NCI-H524 (cell line): ENCODE measurements at regions not wholly inside any gene's neighbourhood (a gene's known extent, or its start where the extent isn't known, plus 50 kb on each side); places are given as distances from the start of the nearest gene placed in this dataset.
"Not testable (repeated sequence)": the region's sequence is repeated elsewhere in the genome, so short reads cannot be mapped to it uniquely, and the experiment has no call there.

Experiments used
- DNase-seq, 2 experiments: peaks; one replicate each; lab custom pipeline; 2025; lab: John Stamatoyannopoulos, UW

DNA sequence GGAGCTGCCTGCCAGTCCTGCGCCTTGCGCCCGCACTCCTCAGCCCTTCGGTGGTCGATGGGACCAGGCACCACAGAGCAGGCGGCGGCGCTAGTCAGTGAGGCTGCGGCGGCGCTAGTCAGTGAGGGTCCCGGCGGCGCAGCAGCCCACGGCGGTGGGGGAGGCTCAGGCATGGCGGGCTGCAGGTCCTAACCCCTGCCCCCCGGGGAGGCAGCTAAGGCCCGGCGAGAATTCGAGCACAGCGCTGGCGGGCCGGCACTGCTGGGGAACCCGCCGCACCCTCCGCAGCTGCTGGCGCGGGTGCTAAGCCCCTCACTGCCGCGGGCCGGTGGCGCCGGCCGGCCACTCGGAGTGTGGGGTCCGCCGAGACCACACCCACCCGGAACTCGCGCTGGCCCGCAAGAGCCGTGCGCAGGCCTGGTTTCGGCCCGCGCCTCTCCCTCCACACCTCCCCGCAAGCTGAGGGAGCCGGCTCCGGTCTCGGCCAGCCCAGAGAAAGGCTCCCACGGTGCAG lies 867.4 kb downstream of the DSC3 start:
- no peak for DNase-seq

DNA sequence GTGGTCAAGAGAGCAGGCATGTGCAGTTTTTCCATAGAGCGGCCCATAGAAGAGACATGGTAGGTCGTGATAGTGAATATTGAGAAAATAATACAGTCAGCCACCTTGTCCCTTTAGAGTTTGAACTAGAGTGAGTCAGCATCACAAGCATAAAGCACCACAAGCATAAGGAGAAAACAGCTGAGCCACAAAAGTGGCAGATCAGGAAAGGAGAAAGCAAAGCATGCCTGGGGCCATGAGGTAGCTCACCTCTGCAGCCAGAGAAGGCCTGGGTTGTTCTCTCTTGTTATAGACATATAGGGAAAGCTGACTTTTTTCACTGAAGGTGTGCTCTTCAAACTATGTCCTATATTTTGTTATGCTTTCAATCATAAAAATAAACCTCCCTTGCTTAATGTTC lies 879.0 kb downstream of the DSC3 start:
- DNase-seq: no peak

DNA sequence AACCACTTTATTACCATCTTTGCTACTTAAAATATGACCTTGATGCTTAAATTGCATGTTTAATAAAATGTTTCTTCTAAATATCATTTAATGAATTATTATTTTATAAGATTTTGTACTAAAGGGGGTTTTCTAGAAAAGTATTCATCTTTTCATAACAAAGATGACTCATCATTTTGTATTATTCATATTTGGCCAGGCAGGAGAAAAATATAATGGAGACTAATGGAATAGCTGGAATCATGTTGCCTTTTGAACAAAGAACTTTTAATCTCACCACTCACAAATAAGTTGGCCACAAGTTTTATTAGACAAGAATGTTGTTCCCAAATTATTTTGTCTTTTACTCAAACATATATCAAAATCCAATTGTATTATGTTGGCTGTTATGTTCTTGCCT lies 882.4 kb downstream of the DSC3 start:
- DNase-seq: no peak

DNA sequence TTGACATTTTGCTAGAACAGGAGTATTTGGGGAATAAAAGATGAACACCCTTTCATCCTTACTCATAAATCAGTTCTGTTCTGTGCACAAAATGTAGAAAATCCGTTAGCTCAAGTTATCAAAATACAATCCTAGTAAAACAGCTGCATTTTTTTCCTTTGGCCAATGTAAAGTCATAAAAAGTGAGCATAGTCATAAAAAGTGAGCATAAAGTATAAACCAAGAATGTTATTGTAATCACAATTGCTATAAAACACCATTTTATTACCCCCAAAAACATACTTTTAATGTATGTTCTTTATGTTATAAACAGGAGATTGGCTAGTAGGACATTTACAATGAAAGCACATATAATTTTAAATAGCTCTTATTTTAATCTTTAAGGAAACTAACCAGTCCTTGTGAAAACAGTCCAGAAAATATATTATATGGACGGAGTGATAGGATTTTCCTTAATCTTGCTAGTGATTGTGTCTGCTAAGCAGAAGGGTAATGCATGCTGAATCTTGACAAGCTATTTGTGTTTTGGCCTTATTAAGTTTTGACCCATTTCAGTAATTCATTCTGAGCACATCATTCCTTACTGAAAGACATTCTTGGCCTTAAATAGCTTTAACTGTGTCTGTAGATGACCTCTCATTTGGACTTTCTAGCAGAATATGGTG lies 891.8 kb downstream of the DSC3 start:
- DNase-seq: no peak

DNA sequence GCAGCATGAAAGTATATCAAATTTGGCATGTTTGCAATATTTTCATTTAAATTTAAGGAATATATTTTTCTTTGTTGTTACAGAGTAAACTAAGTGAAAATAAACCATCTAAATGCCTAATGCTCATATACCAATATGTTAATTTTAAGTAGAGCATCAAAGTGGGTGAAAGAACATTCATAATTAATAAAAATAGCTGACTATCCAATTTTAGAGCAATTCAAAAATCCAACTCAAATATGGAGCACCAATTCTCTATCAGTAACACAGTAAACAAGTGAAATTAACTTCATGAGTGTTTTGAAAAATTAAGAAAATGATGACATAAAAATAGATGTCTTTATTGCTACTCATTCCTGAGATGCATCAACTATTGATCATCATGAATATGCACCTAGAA lies 893.0 kb downstream of the DSC3 start:
- no peak for DNase-seq

DNA sequence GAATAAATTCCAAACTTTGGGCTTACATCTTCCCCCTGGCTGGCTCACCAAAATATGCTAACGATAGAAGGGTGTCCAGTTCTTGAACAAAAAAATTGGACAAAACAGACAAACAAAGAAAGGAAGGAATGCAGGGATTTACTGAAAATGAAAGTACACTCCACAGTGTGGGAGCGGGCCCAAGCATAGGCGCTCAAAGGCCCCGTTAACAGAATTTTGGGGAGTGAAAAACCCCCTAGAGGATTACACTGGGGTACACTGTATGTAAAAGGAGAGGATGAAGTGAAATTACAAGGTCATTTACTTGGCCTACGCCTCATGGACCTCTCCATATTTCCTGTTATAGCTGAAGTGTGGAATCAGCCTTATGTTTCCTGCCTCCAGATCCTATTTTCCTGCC lies 899.7 kb downstream of the DSC3 start:
- DNase-seq: no peak

DNA sequence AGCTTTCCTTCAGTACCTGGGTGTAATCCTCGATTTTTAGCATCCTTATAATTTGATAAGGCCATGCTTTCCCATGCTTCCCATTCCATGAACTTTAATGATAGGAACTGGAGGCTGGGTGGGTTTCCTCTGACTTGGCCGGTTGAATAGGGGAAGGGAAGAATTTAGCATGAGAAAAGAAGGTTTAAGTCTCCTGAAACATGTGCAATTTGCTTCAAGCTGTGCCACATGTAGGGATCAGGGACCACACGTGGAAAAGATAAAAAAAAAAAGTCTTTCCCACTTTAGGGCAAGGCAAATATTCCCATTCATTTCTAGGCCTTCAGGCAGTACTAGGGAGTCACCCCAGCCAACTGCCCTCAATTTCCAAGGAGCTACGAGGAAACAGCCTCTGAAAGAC lies 900.3 kb downstream of the DSC3 start:
- DNase-seq: no peak

DNA sequence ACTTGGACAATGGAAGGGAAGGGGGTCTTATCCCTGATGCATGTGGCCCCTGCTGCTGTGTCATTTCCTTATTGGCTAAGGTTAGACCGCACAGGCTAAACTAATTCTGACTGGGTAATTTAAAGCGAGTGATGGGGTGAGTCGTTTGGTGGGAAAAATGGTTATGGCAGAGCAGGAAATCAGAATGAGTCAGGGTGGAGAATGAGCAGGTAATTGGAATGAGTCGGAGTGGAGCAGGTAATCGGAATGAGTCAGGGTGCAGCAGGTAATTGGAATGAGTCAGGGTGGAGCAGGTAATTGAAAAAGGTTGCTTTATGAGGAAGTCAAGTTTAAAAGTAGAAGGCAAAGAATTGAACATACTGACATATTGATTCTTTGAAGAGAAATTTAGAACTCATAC lies 901.0 kb downstream of the DSC3 start:
- DNase-seq: not testable (repeated sequence)

DNA sequence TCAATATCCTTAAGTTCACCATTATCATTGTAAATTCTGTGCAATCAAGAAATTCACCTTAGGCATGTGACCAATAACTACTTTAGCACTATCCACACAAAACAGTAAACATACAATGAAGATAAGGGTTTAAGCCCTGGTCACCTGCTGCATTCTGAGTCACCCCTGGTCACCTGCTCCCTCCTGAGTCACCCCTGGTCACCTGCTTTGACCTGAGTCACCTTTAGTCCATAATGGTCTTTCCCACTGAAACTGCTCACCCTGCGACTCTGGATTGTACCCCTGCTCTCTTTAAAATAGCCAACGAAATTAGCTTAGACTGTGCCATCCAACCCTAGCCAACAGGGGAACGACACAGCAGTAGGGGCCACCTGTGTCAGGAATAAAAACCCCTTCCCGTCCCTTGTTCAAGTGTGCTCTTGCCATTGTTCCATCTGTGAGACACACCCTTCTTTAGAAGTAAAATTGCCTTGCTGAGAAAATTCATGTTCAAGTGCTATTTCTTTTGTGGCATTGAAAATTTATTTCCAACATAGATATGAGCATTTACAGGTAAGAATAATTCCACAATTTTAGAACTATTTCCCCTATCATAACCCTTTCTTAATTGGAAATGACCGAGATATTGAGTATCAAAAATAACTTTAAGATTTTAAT lies 902.8 kb downstream of the DSC3 start:
- DNase-seq: no peak

DNA sequence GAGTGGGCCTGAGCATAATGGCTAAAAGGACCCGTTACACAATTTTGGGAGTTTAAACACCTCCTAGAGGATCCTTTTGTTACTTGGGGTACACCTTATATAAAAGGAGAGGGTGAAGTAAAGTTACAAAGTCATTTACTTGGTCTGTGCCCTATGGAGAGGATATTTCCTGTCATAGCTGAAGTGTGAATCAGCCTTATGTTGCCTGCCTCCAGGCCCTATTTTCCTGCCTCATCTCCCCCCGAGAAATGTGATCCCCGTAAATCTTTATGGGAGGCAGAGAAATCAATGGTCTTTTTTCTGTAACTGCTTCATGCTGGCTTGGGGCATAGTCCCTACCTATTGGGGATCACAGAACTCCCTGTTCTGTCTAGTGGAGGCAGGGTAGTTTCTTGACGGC lies 906.6 kb downstream of the DSC3 start:
- DNase-seq: no peak

DNA sequence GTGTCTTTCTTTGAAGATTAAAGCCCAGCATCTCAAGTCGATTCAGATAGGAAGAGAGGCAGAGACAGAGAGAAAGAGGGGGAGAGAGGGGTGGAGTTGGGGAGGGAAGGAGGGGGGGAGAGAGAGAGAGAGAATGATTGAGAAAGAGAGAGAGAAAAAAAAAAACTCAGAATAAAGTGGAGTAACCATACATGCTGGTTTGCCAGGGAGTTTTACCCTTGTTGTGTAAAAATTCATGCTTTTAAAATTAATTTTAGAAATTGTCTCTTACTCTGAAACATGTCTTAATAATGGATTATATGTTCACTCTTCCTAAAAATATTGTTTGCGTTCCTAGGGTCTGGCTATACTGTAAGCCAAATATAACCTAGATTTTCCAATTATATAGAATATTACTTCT lies 908.5 kb downstream of the DSC3 start:
- no peak for DNase-seq

DNA sequence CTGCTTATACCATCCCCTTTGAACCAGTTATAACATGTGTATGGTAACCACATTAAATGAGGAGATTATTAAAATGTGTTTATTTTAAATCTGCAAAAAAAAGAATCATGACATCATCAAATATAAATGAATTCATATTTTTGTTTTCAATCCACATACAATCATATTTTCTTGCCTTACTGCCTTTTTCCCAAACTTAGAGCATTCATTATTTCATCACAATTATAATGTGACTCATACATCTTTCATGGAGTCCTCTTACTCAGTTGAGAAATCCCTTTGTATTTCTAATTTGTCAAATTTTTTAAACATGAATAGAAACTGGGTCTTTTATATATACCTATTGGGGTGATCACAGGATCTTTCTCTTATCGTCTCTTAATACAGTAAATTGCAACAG lies 909.6 kb downstream of the DSC3 start:
- no peak for DNase-seq

DNA sequence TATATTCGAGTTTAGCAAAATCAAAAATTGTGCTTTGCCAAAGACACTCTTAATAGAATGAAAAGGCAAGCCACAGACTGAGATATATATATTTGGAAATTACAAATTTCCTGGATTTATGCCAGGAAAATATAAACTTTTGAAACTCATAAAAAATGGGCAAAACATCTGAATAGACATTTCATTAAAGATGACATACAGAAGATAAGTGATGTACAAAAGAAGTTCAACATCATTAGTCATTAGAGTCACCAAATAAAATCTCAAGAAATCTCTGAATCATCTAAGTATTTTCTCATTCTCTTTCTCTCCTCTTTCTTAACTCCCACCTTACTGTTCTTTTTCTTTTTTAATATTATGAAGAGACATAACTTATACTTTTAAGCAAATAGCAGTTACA lies 921.1 kb downstream of the DSC3 start:
- DNase-seq: no peak

DNA sequence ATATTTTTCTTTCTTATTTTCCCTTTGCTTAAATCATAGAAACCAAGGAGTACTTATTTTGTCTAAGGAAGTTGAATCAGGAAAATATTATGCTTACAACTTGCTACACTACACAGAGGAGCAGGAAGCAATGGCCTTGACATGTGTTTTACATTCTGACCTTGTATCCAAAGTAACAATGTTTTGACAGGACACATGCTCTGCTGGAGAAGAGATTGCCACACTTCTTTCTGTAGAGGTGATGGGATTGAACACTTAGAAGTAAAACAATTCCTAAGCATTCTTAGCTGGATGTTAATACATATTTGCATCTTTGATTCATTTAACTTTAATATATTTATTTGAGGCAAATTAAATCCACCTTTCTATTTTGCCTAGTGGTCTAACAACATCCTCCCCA lies 929.1 kb downstream of the DSC3 start:
- no peak for DNase-seq

DNA sequence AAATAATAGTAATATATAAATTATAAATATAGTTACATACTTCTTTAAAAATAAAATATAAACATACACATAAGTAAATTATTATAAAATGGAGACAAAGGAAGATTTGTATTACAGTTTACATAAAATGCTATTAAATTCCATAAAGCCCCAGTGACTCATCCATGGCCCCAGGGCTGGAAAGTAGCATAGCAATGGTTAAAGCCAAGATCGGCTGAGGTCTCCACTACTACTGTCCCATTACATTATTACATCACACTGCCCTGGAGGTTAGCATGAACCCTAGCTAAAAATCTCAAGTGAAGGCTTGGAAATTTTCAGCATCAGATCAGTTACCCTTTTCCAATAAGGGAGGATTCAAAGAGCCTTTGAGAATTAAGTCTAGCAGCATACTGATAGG lies 936.2 kb downstream of the DSC3 start:
- no peak for DNase-seq

DNA sequence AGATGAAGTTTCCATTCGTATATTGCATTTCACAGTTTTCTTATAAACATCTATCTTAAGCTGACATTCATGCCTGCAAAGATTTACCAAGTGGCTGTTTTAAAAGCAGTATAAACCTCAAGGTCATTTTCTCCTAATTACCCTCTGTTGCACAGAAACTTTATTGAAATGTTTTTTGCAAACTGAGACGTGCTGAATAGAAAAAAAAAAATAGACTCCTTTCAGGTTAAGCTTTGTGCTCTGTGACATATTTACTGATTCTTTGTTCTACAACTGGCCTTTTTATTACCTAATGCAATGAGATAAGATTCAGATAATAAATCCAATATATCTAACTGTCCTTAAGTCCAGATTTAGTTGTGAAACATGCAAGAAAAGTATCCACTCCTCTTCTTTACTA lies 938.7 kb downstream of the DSC3 start:
- no peak for DNase-seq

DNA sequence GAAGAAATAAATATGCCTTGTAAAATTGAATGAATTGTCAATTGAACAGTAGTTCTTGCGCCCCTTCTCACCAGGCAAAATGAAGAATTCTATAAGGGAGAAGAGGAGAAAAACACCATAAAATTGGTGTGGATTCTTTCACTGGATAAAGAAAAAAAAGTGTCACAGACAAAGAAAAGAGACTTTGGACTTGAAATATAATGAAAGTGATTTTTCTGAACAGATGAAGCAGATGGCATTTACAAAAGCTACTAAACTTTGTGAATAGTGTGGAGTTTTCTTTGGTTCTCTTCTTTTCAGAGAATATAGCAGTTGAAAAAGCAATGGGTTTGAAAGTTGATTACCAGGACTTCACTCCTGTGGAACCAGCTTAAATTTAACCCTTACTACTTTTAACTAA lies 945.7 kb downstream of the DSC3 start:
- DNase-seq: no peak

DNA sequence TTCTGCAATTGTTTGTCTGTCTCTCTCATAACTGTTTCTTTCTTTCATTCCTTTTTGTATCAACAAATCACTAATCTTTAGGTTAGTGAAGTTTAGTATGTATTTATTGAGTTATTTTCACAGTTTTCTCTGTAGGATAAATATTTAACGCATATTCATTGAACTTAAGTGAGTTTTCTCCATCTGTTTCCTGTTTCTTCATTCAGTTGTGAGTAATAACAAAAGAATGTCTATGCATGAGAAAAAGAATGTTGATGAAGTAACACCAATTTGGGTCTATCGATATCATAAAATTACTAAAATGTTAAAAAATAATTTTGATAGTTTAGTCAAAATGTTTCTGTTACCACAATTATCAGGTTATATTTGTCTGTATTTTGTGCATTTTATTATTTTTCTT lies 948.0 kb downstream of the DSC3 start:
- DNase-seq: no peak

DNA sequence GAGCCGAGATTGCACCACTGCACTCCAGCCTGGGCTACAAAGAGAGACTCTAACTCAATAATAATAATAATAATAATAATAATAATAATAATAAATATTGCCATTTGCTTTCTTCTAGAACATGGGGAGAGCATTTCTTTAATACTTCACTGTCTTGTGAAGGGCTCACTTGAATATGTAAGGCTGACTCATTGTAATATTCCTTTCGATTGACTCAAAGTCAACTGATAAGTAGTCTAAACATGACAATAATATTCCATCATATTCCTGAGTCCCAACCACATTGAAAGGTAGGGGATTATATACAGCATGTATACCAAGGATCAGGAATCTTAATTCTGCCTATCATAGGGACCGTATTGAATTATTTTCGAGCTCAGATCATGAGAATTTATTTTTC lies 949.2 kb downstream of the DSC3 start:
- no peak for DNase-seq

DNA sequence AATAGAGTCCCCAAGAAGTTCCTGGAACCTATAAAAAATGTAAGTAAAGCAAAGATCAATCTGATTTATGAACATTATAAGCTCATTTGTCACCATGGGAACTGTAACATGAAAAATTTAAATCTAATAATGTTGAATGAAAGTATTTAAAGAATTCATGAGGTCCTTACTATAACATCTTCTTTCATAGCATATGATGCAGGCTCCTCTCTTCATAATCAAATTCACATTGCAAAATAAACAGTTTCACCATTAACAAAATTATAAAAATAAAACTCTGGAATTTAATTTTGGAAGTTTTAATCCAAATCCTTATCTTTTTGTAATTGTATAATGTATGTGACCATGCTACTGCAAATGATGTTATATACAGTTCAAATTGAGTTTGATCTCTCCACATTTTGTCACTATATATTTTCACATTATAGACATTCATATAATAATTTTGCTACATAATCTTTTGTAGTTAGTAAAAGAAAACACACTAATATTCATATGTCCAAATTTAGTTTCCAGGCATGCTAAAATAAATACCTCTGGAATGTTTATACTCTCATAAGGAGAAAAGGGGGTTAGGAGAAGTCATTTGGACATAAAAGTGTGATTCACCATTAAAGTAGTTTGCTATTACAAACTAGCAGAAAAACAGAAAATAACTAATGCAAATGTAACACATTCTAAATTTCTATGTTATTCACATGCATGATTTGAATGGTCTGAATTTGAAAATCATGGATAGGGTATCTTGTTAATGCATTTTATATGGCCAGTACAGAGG lies 954.1 kb downstream of the DSC3 start:
- DNase-seq: no peak

DNA sequence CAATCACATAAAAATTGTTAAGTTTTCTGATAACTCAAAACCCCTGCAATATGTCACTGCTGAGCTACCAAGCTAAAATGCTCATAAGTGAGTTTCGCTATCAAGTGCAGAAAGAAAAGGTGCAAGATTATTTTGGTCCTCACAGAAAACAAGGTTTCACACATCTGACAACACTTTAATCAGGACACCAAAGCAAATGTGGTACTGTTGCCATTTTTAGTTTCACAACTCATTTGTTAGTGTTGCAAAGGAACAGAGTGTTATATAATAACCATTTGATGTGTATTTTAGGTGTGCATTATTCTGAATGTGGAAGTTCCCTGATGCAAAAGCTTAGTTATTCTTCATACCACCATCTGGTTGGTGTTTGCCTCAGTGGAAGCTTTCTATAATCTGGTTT lies 956.2 kb downstream of the DSC3 start:
- no peak for DNase-seq

DNA sequence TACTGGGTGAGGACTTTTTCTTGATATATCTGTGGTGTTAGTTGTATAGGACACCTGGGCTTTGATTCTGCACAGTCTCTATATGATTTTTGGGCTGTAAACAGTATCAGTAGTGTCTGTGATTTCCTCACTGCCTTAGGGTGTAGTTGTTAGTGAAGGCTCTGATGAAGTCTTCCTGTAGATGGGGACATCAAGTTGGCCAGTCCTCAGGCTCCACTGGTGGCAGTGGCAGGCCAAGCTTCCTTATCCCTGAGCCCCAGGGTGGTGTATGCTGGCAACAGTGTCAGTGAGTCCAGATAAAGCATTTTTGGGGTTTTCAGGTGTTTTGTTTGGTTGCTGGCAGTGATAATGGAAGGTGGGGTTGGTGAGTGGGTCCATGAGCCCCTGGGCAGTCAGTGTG lies 961.4 kb downstream of the DSC3 start:
- no peak for DNase-seq
